ENCODE measurements at regions not wholly inside any gene's neighbourhood (a gene's known extent, or its start where the extent isn't known, plus 50 kb on each side); places are given as distances from the start of the nearest gene placed in this dataset.

DNA sequence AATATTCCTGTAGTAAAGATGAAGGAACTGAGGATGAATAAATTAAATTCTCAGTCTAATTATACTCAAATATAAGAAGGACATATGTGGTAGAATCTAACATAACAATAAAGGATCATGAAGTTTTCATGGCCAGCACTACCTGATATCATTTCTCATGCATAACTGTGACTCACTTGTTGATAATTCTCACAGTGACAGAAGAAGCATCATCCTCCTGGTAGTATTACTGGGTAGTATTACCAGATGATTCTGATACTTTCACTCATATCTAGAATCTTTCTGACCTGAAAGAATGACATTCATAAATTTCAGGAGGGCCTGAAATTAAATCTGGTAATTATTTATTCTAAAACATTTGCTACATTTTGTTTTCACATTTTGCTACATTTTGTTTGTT lies 1375.0 kb downstream of the EPHA7 start (continued):
- no peak for TF ChIP-seq POLR2AphosphoS5 (IDR thresholded peaks at IDR 0.05; ENCODE audit: low read depth, low read length)
- TF ChIP-seq BCL11A (IDR thresholded peaks at IDR 0.05; ENCODE audit: low read depth in 2 of 2, low read length in 2 of 2) = no peak
- TF ChIP-seq ZNF274 (IDR thresholded peaks at IDR 0.05; ENCODE audit: borderline replicate concordance, extremely low read depth, low read length) = no peak
- TF ChIP-seq EGR1 (IDR thresholded peaks at IDR 0.05; ENCODE audit: borderline replicate concordance, low read depth, low read length) = no peak
- TF ChIP-seq, protein P1, sequence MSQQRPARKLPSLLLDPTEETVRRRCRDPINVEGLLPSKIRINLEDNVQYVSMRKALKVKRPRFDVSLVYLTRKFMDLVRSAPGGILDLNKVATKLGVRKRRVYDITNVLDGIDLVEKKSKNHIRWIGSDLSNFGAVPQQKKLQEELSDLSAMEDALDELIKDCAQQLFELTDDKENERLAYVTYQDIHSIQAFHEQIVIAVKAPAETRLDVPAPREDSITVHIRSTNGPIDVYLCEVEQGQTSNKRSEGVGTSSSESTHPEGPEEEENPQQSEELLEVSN (IDR thresholded peaks at IDR 0.05) = no peak
- TF ChIP-seq CHD1 (IDR thresholded peaks at IDR 0.05; ENCODE audit: low read depth, low read length) = no peak
- no peak for TF ChIP-seq EP300 (IDR thresholded peaks at IDR 0.05; ENCODE audit: borderline replicate concordance in 1 of 2, low read depth in 2 of 2, low read length in 2 of 2)
- TF ChIP-seq BACH1 (IDR thresholded peaks at IDR 0.05; ENCODE audit: low read length) = no peak
- no peak for TF ChIP-seq NANOG (IDR thresholded peaks at IDR 0.05; ENCODE audit: insufficient read depth, low read depth, low read length, poor library complexity, severe bottlenecking)
- TF ChIP-seq TAF7 (optimal IDR thresholded peaks at IDR 0.05; ENCODE audit: borderline replicate concordance, low read depth, low read length) = no peak
- TF ChIP-seq ASH2L (IDR thresholded peaks at IDR 0.05; ENCODE audit: low read length) = no peak
- no peak for TF ChIP-seq RXRA (IDR thresholded peaks at IDR 0.05; ENCODE audit: insufficient read depth, low read depth, low read length)

Measured in H1 (cell line).